Activated naive CD8-positive, alpha-beta T cell treated with anti-CD3 and anti-CD28 coated beads for 36 hours (primary cell): ENCODE measurements at regions not wholly inside any gene's neighbourhood (a gene's known extent, or its start where the extent isn't known, plus 50 kb on each side); places are given as distances from the start of the nearest gene placed in this dataset.

ENCODE experiments used
- DNase-seq: peaks from one replicate; pipeline ENCODE4 v3.0.0; 2021
- H3K27ac Mint-ChIP-seq: one replicate; pipeline ENCODE4 v1.8.0; 2022; ENCODE audit warnings: mild to moderate bottlenecking, moderate library complexity, mixed read lengths
- H3K27me3 Mint-ChIP-seq: one replicate; pipeline ENCODE4 v1.8.0; 2022; ENCODE audit warnings: mild to moderate bottlenecking, mixed read lengths
- H3K36me3 Mint-ChIP-seq: one replicate; pipeline ENCODE4 v1.8.0; 2021; ENCODE audit warnings: mild to moderate bottlenecking, mixed read lengths
- H3K4me1 Mint-ChIP-seq: one replicate; pipeline ENCODE4 v1.8.0; 2021; ENCODE audit warnings: mixed read lengths
- H3K4me3 Mint-ChIP-seq: one replicate; pipeline ENCODE4 v1.8.0; 2022; ENCODE audit warnings: mild to moderate bottlenecking, moderate library complexity, mixed read lengths
- H3K9me3 Mint-ChIP-seq: one replicate; pipeline ENCODE4 v1.8.0; 2022; ENCODE audit warnings: mixed read lengths

GRCh38 chr6:156560476-156560875, 216.7 kb upstream of the ARID1B start:
- peaks cover 5% of the 10 kb centered on the region for H3K9me3 Mint-ChIP-seq
- no peaks in the 10 kb centered on the region for H3K36me3 Mint-ChIP-seq
- H3K27ac Mint-ChIP-seq, result no peak overlapping the region
- DNase-seq, result no peak
- H3K27me3 Mint-ChIP-seq, result no peaks in the 10 kb centered on the region
- H3K4me3 Mint-ChIP-seq, result no peak overlapping the region
- peaks cover 2% of the 10 kb centered on the region for H3K4me1 Mint-ChIP-seq

DNA sequence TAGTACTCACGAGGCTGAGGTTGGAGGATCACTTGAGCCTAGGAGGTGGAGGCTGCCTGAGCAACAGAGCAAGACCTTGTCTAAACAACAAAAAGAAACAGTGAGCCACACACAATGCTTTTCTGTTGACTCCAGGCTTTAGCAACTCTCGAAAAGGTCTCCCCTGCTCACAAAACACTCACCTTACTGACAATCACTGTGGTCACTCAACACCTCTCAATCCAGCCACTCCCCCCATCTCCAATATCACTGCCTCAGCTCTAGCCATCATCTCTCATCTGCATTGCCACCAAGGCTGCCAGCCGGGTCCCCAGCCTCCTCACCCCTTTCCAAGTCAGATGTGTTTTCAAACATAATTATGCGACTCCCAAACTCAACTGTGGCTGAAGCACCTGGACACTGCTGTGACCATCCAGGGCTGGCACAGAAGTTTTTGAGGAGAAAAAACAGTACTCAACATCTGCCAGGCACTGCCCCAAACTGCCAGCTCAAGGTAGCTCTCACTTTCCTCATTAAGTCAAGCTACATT, 218.0 kb upstream of the ARID1B start:
- H3K4me1 Mint-ChIP-seq, result peaks cover 4% of the 10 kb centered on the region
- no peaks in the 10 kb centered on the region for H3K27me3 Mint-ChIP-seq
- H3K4me3 Mint-ChIP-seq, result no peak overlapping the region
- no peak overlapping the region for H3K27ac Mint-ChIP-seq
- H3K36me3 Mint-ChIP-seq, result no peaks in the 10 kb centered on the region
- H3K9me3 Mint-ChIP-seq, result peaks cover 5% of the 10 kb centered on the region
- DNase-seq, result no peak

DNA sequence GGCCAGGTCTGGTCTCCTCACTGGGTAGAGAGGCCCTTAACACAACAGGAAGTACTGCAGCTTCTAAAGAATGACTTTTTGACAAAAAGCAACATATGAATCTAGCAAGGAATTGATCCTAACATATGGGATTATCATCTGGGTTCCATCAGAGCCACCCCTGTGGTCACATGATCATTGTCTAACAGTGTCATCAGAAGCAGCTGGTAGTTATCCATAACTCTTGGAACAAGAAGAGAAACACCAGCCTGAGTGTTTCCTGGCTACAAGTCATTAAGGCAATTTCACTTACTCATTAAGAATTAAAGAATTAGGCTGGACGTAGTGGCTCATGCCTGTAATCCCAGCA, 219.3 kb upstream of the ARID1B start:
- Mint-ChIP-seq H3K36me3 (no peaks in the 10 kb centered on the region), H3K9me3 (peaks cover 5% of the 10 kb centered on the region), H3K4me1 (peaks cover 4% of the 10 kb centered on the region), H3K27me3 (no peaks in the 10 kb centered on the region), H3K27ac (no peak overlapping the region), H3K4me3 (no peak overlapping the region)
- no peak for DNase-seq

DNA sequence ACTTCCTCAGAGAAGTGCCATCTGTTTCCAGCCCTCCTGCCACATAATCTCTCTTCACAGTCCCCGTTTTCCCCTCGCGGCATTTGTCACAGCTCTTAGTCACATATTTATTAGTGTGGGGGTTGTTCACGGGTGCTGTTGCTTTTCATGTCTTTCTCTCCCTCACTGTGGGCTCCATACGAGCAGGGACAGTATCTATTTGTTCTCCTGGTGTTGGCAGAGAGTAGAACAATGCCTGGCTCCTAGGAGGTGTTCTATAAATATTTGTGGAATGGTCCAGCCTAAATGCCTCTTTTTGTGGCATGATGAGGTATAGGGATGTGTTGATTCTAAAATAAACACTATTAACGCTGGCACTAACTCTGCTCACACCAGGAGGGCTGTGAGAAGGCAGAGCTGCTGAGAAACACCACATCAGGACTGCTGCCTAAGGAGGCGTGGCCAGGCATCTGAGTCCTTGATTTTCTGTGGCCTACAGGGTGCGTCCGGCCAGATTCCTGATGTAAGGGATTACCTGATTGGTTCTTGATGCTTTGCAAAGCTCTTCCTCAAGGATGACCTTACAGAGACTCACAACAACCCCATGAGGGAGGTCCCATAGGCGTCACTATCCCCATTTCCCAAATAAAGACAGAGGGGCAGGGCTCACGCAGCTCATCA, 219.8 kb upstream of the ARID1B start:
- Mint-ChIP-seq H3K4me3 (no peak overlapping the region), H3K9me3 (peaks cover 5% of the 10 kb centered on the region), H3K27me3 (no peaks in the 10 kb centered on the region), H3K27ac (no peak overlapping the region), H3K36me3 (no peaks in the 10 kb centered on the region), H3K4me1 (peaks cover 4% of the 10 kb centered on the region)
- DNase-seq, result no peak

DNA sequence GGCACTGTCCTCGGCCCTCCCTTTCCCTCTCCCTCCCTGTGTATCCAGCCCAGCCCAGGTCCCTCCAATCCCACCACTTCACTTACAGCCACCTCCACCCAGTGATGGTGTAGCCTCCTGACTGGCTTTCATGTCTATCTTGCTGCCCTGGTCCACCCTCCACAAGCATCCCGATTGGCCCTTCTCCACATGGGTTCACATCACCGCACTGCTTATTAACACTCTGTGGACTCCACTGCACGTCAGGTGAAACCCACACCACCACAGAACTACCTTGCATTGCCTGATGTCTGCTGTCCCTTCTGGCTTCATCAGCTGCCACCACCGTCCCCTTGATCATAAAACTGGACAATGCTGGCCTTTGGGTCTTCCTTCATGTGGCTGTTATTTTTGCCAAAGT, 220.4 kb upstream of the ARID1B start:
- H3K36me3 Mint-ChIP-seq, result no peaks in the 10 kb centered on the region
- no peak overlapping the region for H3K4me3 Mint-ChIP-seq
- no peaks in the 10 kb centered on the region for H3K27me3 Mint-ChIP-seq
- H3K4me1 Mint-ChIP-seq, result peaks cover 4% of the 10 kb centered on the region
- H3K9me3 Mint-ChIP-seq, result peaks cover 5% of the 10 kb centered on the region
- no peak overlapping the region for H3K27ac Mint-ChIP-seq
- DNase-seq, result no peak

- H3K36me3 Mint-ChIP-seq, result no peaks in the 10 kb centered on the region
- peaks cover 2% of the 10 kb centered on the region for H3K9me3 Mint-ChIP-seq
- no peak overlapping the region for H3K4me3 Mint-ChIP-seq
- no peak overlapping the region for H3K27ac Mint-ChIP-seq
- H3K27me3 Mint-ChIP-seq, result no peaks in the 10 kb centered on the region
- peaks cover 4% of the 10 kb centered on the region for H3K4me1 Mint-ChIP-seq
- DNase-seq, result no peak
These were observed 222.1 kb upstream of the ARID1B start for GRCh38 chr6:156555116-156555515.

DNA sequence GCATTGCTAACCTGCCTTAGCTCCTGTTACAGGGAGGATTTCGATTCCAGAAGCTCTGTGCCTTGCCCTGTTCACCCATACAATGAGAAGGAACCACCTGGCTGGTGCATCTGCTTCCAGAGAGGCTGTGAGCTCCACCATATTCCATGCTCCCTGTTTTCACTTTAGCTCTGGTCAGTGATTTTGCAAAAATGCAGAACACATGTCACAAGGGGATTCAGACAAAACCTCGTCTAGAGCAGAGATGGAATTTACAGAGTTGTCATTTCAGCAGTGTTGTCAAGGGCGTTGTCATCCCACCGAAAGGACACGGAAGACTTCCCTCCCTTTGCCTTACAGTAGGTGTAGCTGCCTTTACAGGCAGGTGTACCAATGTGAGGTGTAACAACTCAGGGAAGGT, 223.0 kb upstream of the ARID1B start:
- no peak for DNase-seq
- no peak overlapping the region for H3K4me3 Mint-ChIP-seq
- peaks cover 4% of the 10 kb centered on the region for H3K4me1 Mint-ChIP-seq
- no peaks in the 10 kb centered on the region for H3K9me3 Mint-ChIP-seq
- no peak overlapping the region for H3K27ac Mint-ChIP-seq
- no peaks in the 10 kb centered on the region for H3K27me3 Mint-ChIP-seq
- H3K36me3 Mint-ChIP-seq, result no peaks in the 10 kb centered on the region

DNA sequence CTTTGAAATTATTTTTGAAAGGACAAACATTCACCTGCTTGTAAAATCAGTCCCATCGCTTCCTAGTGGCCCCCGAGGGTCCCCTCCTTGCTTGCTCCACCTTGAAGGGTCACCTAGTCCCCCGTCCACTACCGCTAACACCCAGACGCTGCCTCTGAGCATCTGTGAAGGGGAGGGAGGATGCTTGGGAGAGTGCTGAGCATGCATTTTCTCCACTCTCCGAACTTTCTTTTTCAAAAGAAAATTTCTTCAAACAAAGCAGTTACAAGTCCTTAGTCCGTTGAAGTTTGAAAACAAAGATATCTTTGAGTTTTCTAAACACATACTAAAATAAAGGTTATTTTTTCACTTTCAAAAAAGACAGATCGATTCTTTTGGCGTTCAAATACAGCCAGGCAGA, 224.3 kb upstream of the ARID1B start:
- H3K4me1 Mint-ChIP-seq, result peaks cover 4% of the 10 kb centered on the region
- H3K27me3 Mint-ChIP-seq, result no peaks in the 10 kb centered on the region
- DNase-seq, result no peak
- no peak overlapping the region for H3K27ac Mint-ChIP-seq
- no peaks in the 10 kb centered on the region for H3K9me3 Mint-ChIP-seq
- no peaks in the 10 kb centered on the region for H3K36me3 Mint-ChIP-seq
- no peak overlapping the region for H3K4me3 Mint-ChIP-seq

- DNase-seq, result no peak
- H3K4me3 Mint-ChIP-seq, result no peak overlapping the region
- no peaks in the 10 kb centered on the region for H3K9me3 Mint-ChIP-seq
- no peak overlapping the region for H3K27ac Mint-ChIP-seq
- H3K36me3 Mint-ChIP-seq, result no peaks in the 10 kb centered on the region
- H3K4me1 Mint-ChIP-seq, result peaks cover 4% of the 10 kb centered on the region
- H3K27me3 Mint-ChIP-seq, result no peaks in the 10 kb centered on the region
These were observed 226.2 kb upstream of the ARID1B start for GRCh38 chr6:156550949-156551348.

- no peaks in the 10 kb centered on the region for H3K27me3 Mint-ChIP-seq
- H3K4me3 Mint-ChIP-seq, result no peak overlapping the region
- H3K4me1 Mint-ChIP-seq, result no peaks in the 10 kb centered on the region
- H3K36me3 Mint-ChIP-seq, result no peaks in the 10 kb centered on the region
- H3K27ac Mint-ChIP-seq, result no peak overlapping the region
- no peak for DNase-seq
- H3K9me3 Mint-ChIP-seq, result no peaks in the 10 kb centered on the region
These were observed 231.2 kb upstream of the ARID1B start for GRCh38 chr6:156545931-156546330.

DNA sequence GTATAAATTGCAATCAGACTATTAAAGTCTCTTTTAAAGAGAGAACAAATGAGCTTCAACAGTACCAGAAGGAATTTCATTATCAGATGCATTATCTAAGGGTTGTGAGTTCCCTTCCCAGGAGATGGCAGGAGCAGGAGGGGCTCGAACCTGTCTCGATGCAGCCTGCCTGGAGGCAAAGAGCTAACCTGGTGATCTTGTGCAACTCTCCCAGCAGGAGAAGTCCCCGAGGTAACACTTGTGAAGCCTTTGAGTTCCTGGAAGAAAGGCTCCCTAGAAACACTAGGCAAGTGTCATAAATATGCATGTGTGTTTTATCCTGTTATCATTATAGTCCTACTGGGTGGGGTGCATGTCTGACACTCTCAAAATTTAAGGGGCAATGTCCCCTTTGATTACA, 232.2 kb upstream of the ARID1B start:
- Mint-ChIP-seq H3K36me3 (no peaks in the 10 kb centered on the region), H3K27me3 (no peaks in the 10 kb centered on the region), H3K27ac (no peak overlapping the region), H3K4me3 (no peak overlapping the region), H3K4me1 (no peaks in the 10 kb centered on the region), H3K9me3 (no peaks in the 10 kb centered on the region)
- DNase-seq, result no peak

DNA sequence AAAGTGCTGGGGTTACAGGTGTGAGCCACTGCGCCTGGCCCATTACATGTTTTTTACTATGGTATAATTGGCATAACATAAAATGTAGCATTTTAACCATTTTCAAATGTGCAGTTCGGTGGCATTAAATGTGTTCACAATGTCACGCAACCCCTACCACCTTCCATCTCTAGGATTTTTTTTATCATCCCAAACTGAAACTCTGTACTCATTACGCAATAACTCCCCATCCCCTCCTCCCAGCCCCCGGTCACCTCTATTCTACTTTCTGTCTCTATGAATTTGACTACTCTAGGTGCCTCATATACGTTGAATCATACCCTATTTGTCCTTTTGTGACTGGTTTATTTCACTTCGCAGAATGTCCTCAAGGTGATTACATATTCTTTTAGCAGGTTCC, 233.1 kb upstream of the ARID1B start:
- no peak for DNase-seq
- H3K4me1 Mint-ChIP-seq, result no peaks in the 10 kb centered on the region
- H3K36me3 Mint-ChIP-seq, result no peaks in the 10 kb centered on the region
- H3K27ac Mint-ChIP-seq, result no peak overlapping the region
- H3K4me3 Mint-ChIP-seq, result no peak overlapping the region
- no peaks in the 10 kb centered on the region for H3K27me3 Mint-ChIP-seq
- no peaks in the 10 kb centered on the region for H3K9me3 Mint-ChIP-seq

DNA sequence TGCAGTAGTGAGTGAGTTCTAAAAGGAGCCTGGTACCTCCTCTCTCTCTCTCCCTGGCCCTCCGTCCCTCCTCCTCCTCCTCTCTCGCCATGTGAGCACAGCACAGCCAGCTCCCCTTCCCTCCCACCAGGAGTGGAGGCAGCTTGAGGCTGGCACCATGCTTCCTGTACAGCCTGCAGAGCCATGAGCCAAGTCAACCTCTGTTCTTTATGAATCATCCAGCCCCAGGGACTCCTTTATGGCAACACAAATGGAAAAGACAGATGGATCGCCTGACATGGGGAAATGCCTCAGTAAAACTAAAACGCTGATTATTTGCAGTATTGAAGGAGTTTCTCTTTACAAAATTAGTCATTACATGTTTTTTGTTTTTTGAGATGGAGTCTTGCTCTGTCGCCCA, 233.7 kb upstream of the ARID1B start:
- no peak overlapping the region for H3K27ac Mint-ChIP-seq
- no peaks in the 10 kb centered on the region for H3K4me1 Mint-ChIP-seq
- no peak for DNase-seq
- H3K4me3 Mint-ChIP-seq, result no peak overlapping the region
- no peaks in the 10 kb centered on the region for H3K36me3 Mint-ChIP-seq
- H3K27me3 Mint-ChIP-seq, result no peaks in the 10 kb centered on the region
- no peaks in the 10 kb centered on the region for H3K9me3 Mint-ChIP-seq

DNA sequence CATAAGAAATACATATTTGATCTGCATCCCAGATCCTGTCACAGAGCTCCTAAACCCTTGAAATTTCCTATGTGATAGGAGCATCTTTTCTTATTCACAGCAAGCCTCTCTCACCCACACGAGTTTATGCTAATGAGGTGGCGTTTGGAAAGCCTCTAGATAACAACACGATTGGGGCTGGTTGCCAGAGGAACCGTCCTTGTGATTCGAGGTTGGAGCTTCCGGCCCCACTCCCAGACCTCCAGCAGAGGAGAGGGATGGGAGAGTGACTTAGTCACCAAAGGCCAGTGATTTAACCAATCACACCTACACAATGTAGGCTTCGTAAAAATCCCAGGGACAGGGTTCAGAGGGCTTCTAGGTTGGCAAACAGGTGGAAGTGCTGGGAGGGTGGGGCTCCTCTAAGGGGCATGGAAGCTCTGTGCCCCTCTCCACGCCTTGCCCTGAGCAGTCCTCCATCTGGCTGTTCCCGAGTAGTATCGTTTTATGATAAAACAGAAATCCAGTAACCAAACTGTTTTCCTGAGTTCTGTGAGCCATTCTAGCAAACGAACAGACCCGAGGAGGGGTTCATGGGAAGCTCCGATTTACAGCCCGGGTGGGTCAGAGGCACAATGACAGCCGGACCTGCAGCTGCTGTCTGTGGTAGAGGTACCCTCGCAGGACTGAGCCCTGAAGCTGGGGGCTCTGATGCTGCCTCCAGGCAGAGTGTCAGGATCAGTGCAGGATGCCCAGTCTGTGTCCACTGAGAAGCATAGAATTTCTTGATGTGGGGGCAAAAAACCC, 238.1 kb upstream of the ARID1B start:
- DNase-seq, result no peak
- Mint-ChIP-seq H3K9me3 (peaks cover 3% of the 10 kb centered on the region), H3K4me3 (no peak overlapping the region), H3K27me3 (no peaks in the 10 kb centered on the region), H3K27ac (no peak overlapping the region), H3K4me1 (no peaks in the 10 kb centered on the region), H3K36me3 (no peaks in the 10 kb centered on the region)

GRCh38 chr6:156534594-156534993, 242.6 kb upstream of the ARID1B start:
- Mint-ChIP-seq H3K36me3 (no peaks in the 10 kb centered on the region), H3K27ac (no peak overlapping the region), H3K4me3 (no peak overlapping the region), H3K9me3 (peaks cover 3% of the 10 kb centered on the region), H3K27me3 (no peaks in the 10 kb centered on the region), H3K4me1 (no peaks in the 10 kb centered on the region)
- no peak for DNase-seq
